GM18951 (cell line): ENCODE measurements at regions not wholly inside any gene's neighbourhood (a gene's known extent, or its start where the extent isn't known, plus 50 kb on each side); places are given as distances from the start of the nearest gene placed in this dataset.

Experiments used
- POLR2A ChIP-seq: IDR thresholded peaks from 4 replicates; pipeline ENCODE4 v1.6.1; 2011; ENCODE audit warnings: mild to moderate bottlenecking; ENCODE audit not compliant: insufficient read length, insufficient read depth; ENCODE audit errors: extremely low read depth
- in situ Hi-C: fragments of 300-500 bp; cut with MboI; formaldehyde crosslinking; loops from one replicate; pipeline ENCODE4 v1.12.0; 2022; ENCODE audit warnings: low sequenced_read_pairs, mixed read lengths, inconsistent platforms; ENCODE audit not compliant: unreplicated experiment

DNA sequence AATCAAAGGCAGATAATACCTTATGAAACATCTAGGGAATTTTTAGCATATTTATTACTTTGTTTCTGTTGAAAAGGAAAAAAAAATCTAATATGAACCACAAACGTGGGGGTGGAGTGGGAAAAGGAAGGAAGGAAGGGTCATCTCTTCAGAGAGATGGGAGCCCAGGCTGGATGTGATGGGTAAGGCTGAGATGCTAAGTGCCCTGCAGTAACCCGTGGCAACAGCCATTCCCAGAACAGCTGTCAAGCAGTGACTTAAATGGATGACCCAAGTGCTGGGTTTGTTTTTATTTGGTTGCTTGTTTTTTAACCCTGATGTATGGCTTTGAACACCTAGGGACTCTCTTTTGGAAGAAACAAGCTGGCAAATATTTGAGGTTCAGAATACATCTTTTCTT lies 50.7 kb upstream of the KLF7 start:
- TF ChIP-seq POLR2A: no peak
- in situ Hi-C loops: no loop called here

DNA sequence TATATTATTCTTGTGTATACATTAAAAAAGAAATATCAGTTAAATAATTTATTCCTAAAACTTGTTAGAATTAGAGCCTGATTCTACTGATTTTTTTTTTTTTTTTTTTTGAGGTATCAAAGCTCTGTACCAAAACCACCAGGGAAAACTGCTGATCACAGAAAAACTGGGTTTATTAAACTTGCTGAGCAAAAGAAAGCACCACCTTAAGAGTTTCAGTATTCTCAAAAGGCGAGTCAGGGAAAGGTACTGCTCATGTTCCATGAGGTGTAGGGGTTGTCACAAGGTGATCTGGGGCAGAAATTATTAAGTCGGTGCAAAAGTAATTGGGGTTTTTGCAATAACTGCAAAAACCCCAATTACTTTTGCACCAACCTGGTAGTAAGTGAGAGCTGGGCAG lies 51.7 kb upstream of the KLF7 start:
- in situ Hi-C loops: no loop called here
- TF ChIP-seq POLR2A: no peak

DNA sequence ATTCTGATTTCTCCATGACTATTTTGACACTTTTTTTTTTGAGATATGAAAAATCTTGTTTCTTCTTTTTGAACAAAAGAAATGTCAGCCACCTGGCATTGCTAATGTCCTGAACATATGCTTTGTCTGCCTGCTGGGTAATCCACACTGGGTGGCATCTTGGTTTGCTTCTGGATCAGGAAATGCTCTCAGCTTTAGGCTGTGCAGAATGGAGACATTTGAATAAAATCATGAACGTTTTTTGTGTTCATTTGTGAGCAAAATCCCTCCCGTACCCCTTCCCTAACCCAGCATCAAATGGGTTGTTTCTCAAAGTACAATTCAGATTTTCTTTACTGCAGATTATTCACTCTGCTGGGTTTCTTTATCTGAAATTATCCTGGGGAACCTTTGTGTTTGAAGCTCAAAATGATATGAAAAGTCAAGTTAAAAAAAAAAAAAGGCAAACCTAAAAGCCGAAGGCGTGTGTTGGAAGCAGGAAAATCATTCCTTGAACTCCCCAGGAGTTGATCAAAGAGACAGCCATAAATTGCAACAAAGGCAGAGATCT lies 53.4 kb upstream of the KLF7 start:
- no peak for TF ChIP-seq POLR2A
- in situ Hi-C loops: no loop called here

DNA sequence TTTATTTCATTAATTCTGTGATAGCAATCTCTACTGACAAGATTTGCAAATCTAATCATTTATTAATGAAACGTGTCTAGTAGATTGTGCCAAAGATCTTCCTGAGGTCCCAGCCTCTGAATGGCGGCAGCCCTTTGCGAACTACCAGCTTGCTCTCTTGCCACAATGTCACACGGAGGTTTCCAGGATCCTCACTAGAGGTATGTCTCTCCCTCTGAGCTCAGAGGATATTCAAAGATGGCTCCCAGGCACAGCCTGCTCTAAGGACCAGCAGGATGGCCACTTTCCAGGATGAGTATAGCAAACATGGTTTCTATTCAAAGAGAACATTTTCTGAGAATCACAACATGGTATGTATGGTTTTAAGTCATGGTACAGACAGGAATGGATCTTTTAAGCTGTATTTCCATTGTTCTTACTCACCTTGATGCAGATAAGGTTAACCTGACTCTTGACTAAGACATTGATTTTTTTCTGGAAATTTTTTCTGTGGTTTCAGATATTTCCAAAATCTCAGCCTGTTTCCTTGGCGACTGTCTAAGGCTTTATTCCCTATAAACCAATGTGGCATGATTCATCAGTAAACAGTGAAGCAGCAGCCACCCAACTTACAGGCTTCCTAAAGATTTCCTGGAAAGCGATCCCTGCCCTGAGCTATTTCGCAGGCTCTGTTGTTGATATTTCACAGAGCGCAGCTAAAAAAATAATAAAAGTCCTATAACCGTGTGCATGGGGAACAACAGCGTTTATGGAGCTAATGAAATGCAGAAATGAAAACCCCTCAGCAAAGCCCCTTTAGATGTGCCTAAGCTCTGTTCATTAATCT lies 54.1 kb upstream of the KLF7 start:
- in situ Hi-C loops: no loop called here
- no peak for TF ChIP-seq POLR2A

DNA sequence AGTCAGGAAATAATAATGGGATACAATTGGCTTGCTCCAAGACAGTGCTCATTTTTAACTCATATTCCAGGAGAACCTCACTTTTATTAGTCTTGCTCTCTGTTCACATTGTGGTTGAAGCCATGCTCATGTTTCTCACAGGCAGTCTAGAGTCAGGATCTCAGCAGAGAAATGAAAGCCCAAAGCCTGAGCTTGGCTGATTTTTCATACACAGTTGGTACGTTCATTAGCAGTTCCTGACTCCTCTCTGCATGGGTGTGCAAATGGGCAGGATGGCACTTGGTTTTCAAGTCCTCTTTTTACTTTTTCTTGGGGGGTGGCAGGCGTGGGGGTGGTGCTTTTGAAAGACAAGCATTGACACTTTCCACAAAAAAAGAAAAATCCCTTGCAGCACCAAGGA lies 56.0 kb upstream of the KLF7 start:
- in situ Hi-C loops: no loop called here
- no peak for TF ChIP-seq POLR2A

DNA sequence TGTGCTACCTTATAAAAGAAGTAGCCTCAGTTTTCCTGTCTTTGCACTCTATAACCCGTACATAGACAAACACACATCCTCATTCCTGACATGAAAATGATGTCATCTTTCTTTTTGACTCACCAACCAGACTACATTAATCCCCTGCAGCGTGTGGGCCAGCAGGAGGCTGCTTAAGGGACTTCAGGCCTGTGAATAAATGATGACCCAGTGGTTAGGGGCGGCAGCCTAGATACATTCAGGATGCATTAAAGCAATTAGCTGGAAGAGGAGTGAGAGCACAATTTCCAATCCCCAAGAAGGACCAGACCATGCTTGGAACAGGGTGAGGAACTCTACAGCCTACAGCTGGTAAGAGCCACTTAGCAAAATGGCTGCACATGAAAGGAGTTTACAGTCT lies 57.3 kb upstream of the KLF7 start:
- in situ Hi-C loops: no loop called here
- TF ChIP-seq POLR2A: no peak

DNA sequence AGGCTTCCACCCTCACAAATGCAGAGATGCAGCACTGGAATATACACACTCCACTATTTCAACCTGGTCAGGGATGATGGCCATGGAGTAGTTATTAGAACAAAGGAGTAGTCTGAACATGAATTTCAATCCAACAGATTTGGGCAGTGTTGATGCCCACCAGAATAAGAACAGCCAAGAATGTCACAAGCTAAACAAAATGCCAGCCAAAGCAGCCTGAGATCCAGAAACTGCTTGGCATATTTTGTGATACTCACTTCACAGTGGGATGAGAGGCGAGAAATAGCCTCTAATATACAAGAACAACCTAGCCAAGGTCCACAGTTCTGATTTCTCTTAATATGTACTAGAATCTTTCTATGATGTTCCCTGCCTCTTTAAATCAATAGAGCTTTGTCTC lies 58.6 kb upstream of the KLF7 start:
- in situ Hi-C loops: no loop called here
- no peak for TF ChIP-seq POLR2A

DNA sequence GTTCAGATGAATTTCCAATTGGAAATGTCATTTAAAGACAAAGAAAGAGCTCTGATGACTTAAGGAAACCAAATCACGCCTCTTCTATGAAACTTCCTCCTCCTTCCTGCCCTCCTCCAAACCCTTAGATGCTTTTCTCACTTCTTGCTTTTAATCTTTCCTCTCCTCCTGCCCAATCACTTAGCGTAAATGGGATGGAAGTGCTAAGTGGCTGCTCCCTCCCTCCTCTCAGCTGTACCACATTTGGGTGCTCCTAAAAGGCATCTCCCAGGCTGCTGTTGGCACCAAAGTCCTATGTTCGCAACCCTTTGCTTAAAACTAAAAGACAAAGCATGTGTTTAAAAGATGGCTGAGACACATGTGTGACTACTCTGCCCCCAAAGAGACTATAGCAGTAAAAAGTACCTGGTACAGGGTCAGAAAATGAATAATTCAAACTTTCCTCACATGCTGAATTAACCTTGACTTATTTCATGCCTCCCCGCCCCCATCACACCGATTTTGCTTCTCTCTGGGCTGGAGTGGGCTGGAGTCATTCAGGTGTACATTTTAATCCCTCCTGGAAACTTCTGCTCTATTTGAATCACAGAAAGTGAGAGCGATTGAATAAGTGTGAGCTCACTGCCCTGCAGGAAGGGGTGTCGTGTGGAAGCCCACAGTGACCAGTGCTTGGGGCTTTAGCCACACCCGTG lies 59.2 kb upstream of the KLF7 start:
- TF ChIP-seq POLR2A: no peak
- in situ Hi-C loops: no loop called here

DNA sequence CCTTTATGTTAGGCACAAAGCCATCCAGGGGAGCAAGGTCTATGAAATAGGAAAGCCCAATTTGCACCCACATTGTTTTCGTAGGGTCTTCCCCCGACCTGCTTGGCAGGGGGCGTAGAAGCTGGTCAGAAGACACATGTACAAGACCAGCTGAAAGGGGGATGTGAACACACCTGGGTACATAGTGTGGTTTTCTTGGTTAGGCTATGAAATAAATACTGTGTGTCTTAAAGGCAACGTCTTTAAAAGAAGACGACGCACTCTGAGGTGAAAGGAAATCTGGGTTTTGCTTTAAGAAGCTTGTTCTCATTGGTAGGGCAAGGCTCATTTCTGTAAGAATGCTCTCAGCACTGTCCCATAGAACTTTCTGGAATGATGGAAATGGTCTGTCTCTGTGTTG lies 60.0 kb upstream of the KLF7 start:
- TF ChIP-seq POLR2A: no peak
- in situ Hi-C loops: no loop called here

DNA sequence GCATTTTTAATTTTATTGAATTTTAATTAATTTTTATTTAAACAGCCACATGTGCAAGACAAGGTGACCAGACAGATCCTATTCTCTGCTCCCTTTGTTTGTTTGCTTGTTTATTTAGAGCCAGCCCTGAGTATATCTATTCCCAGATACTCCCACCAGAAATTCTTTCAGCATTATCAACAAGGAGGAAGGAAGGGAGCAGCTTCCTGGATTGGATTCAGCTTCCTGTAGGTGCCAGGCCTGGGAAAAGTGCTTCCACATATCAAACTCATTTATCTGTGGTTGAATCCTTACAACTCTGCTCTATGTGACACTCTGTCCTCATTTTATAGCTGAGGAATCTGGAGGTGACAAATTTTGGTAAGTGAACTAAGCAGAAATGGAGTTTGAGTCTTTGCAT lies 60.5 kb upstream of the KLF7 start:
- TF ChIP-seq POLR2A: no peak
- in situ Hi-C loops: no loop called here

DNA sequence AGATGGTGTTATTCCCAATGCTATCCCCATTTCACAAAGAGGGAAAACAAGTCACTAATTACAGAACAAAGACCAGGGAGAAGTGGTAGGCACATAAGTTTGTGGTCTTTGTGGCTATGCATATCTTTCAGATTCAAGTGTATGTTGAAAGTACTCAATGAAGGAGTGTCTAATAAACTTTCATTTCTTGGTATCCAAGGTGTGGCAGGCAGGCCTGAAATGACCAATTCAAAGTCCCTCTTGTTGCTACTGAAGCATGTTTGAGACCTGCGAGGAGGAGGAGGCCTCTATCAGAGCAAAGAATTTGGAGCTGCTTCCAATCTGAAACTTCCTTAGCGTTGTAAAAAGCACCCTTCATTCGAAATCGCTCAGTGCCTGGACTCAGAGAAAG lies 60.9 kb upstream of the KLF7 start:
- in situ Hi-C loops: no loop called here
- TF ChIP-seq POLR2A: no peak

DNA sequence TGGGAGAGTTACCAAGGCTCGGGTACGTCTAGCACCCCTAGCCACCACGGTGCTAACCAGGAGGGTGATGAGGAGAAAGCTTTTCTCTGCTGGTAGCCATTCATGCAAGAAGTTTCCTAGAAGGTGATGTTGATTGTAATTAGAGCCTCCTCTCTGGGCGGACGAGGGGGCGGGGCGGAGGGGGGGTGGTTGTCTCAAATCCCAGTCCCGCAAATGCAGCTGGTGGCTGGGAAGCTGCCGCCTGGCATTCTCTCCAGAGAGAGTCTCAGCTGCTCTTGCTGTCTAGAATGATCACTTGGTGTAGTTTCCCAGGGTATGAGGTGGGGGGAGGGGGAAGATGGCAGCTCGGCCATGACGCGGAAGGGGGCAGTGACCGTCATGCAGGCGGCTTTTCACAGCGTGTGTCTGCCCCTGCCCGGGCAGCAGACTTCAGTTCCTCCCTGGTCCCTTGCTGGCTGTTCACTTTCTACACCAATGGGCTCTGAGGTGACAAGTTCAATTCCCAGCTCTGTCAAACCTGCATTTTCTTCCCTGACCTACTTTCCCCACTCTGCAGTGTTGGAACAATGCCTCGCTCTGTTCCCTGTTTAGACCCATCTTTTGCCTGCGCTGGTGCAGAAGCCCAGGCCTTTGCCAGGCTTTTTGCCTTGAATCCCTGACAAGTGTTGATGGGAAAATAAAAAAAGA lies 61.5 kb upstream of the KLF7 start:
- in situ Hi-C loops: no loop called here
- no peak for TF ChIP-seq POLR2A

DNA sequence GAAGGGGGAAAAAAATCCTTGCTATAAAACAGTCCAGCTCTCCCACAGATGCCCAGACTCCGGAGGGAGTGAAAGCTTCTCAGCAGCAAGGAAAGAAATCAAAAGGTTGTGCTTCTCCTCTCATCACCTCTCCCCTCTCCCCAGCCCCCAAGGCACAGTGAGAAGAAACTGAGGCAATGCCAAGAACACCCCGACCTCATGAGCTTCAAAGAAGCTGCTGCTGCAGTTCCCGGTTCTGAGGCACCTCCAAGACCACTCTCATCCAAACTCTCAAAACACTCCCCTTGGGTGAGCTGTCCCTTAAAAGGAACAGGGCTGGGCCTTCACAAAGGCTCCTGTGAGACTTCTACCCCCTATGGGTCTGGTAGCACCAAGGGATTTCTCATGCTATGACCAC lies 62.0 kb upstream of the KLF7 start:
- no peak for TF ChIP-seq POLR2A
- in situ Hi-C loops: no loop called here

DNA sequence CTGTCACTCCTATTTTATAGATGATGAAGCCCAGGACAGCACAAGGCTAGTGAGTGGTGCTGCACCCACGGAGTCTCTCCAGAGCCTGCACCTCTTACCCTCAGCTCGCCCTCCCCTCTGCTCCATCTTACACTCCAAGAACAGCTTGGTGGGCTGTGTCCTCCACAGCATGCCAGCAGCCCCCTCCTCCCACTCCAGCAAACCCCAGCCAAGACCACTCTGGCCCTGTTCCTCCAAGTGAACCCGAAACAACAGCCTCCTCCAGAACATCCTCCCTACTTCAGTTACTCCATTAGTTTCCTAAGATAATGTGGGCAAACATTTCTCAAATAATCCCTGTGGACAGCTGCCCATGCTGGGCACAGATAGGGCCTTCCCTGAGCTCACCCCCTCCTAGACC lies 62.7 kb upstream of the KLF7 start:
- no peak for TF ChIP-seq POLR2A
- in situ Hi-C loops: no loop called here

DNA sequence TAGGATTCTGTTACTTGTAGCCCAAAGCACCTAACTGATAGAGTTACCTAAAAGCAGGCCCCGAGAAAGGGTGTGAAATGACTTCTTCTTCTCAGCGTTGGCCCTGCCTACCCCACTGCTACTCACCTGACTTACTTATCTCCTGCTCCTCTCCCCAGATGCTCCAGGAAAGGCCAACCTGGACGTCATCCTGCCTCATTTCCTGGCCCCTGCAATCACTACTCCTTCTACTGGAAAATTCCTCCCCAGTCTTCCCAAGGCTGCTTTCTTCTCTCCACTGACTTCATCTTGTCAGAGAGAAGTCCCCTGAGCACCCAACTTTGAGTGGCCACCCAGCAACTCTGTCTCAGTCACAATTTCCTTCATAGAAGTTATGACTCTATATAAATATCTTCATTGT lies 63.4 kb upstream of the KLF7 start:
- TF ChIP-seq POLR2A: no peak
- in situ Hi-C loops: no loop called here
